ELF-1 (cell line): ENCODE measurements at regions not wholly inside any gene's neighbourhood (a gene's known extent, or its start where the extent isn't known, plus 50 kb on each side); places are given as distances from the start of the nearest gene placed in this dataset.

Source experiments
- DNase-seq: peaks from one replicate; pipeline ENCODE4 v3.0.0-alpha.2; 2016; ENCODE audit warnings: low read depth, low spot score

GRCh38 chr4:144202081-144202480 is 61.6 kb upstream of the GYPA start:
- no peak for DNase-seq

GRCh38 chr4:144203155-144203554 is 62.6 kb upstream of the GYPA start:
- DNase-seq = no peak

GRCh38 chr4:144204431-144204830 is 63.9 kb upstream of the GYPA start:
- DNase-seq = no peak

GRCh38 chr4:144206711-144207110 is 66.2 kb upstream of the GYPA start:
- DNase-seq = no peak

- no peak for DNase-seq
These were observed 67.6 kb upstream of the GYPA start for GRCh38 chr4:144208074-144208473.

- no peak for DNase-seq
These were observed 69.0 kb upstream of the GYPA start for GRCh38 chr4:144209491-144209890.

- no peak for DNase-seq
These were observed 72.9 kb upstream of the GYPA start for GRCh38 chr4:144213371-144213770.

GRCh38 chr4:144223149-144223548 is 82.6 kb upstream of the GYPA start:
- DNase-seq = no peak

GRCh38 chr4:144223661-144224060 is 83.1 kb upstream of the GYPA start:
- no peak for DNase-seq

GRCh38 chr4:144259285-144259684 is 118.8 kb upstream of the GYPA start:
- no peak for DNase-seq

GRCh38 chr4:144267084-144267483 is 126.6 kb upstream of the GYPA start:
- no peak for DNase-seq

- no peak for DNase-seq
These were observed 140.2 kb upstream of the GYPA start for GRCh38 chr4:144280688-144281087.

- DNase-seq = no peak
These were observed 143.0 kb upstream of the GYPA start for GRCh38 chr4:144283526-144283925.

- DNase-seq = no peak
These were observed 143.5 kb upstream of the GYPA start for GRCh38 chr4:144284026-144284425.

- no peak for DNase-seq
These were observed 147.7 kb upstream of the GYPA start for GRCh38 chr4:144288011-144288903.

GRCh38 chr4:144289667-144290428 is 149.3 kb upstream of the GYPA start:
- no peak for DNase-seq

GRCh38 chr4:144291164-144291563 is 150.6 kb upstream of the GYPA start:
- no peak for DNase-seq

- DNase-seq = no peak
These were observed 153.7 kb upstream of the GYPA start for GRCh38 chr4:144294211-144294610.

GRCh38 chr4:144295286-144295995 is 154.9 kb upstream of the GYPA start:
- no peak for DNase-seq

GRCh38 chr4:144296941-144297340 is 156.4 kb upstream of the GYPA start:
- DNase-seq = no peak

- no peak for DNase-seq
These were observed 158.0 kb upstream of the GYPA start for GRCh38 chr4:144298519-144298918.

GRCh38 chr4:144300616-144301015 is 160.1 kb upstream of the GYPA start:
- DNase-seq = peak; percentile 10
